Upper lobe of left lung (tissue), 6 donors: ENCODE measurements at regions not wholly inside any gene's neighbourhood (a gene's known extent, or its start where the extent isn't known, plus 50 kb on each side); places are given as distances from the start of the nearest gene placed in this dataset.
A peak's percentile ranks its signal among the peaks of the same experiment; 100 is the strongest.
"Not testable (repeated sequence)": the region's sequence is repeated elsewhere in the genome, so short reads cannot be mapped to it uniquely, and the experiment has no call there.

Experiments
- ATAC-seq, 2 donors: fragments of 200-7000 bp; cut with Tn5 transposase; one replicate each; pipeline ENCODE4 v1.9.1; 2022; ENCODE audit warnings: mild to moderate bottlenecking in 2 of 2, moderate library complexity in 2 of 2; ENCODE audit not compliant: low FRiP score in 2 of 2
- DNase-seq, 2 donors: peaks; one replicate each; pipeline ENCODE4 v3.0.0-alpha.2; 2019 to 2020
- H3K27ac ChIP-seq, 4 donors: fragments of 200-600 bp; sonication (generic); one replicate each; pipeline ENCODE4 v1.5.1; 2016 to 2019
- H3K27me3 ChIP-seq, 4 donors: fragments of 200-600 bp; sonication (generic); one replicate each; pipeline ENCODE4 v1.5.1; 2017 to 2019
- H3K36me3 ChIP-seq, 4 donors: fragments of 200-600 bp; sonication (generic); one replicate each; pipeline ENCODE4 v1.5.1; 2016 to 2019
- H3K4me1 ChIP-seq, 4 donors: fragments of 200-600 bp; sonication (generic); one replicate each; pipeline ENCODE4 v1.5.1; 2018 to 2019
- H3K4me3 ChIP-seq, 4 donors: fragments of 200-600 bp; sonication (generic); one replicate each; pipeline ENCODE4 v1.5.1; 2017 to 2019; ENCODE audit warnings: mild to moderate bottlenecking in 2 of 4, moderate library complexity in 1 of 4
- H3K9me3 ChIP-seq, 4 donors: fragments of 200-600 bp; sonication (generic); one replicate each; pipeline ENCODE4 v1.5.1; 2018 to 2019
- EP300 ChIP-seq, 4 donors: sonication (generic); formaldehyde crosslinking; IDR thresholded peaks; one replicate each; pipeline ENCODE4 v1.5.1; 2017; ENCODE audit warnings: antibody characterized with exemption in 4 of 4, control low read depth in 2 of 4
- POLR2A ChIP-seq, 4 donors: fragments of 450-650 bp; IDR thresholded peaks; one replicate each; pipeline ENCODE4 v1.5.1; 2016 to 2017; ENCODE audit warnings: antibody characterized with exemption in 4 of 4, mild to moderate bottlenecking in 2 of 4
- POLR2AphosphoS5 ChIP-seq, 2 donors: sonication (generic); formaldehyde crosslinking; IDR thresholded peaks; one replicate each; pipeline ENCODE4 v1.5.1; 2017; ENCODE audit warnings: antibody characterized with exemption in 2 of 2
- WGBS, 2 donors: methylation state at CpG; one replicate each; pipeline ENCODE4 v1.1.5; 2017 to 2018; 5-methylcytosine and 5-hydroxymethylcytosine counted together
- TF ChIP-seq, protein P1 (sequence below), 6 experiments: fragments of 450-650 bp in 4 of 6; fragments of 200-600 bp in 2 of 6; sonication (generic) in 2 of 6; IDR thresholded peaks; one replicate each; pipeline ENCODE4 v1.5.1; 2016 to 2019; ENCODE audit warnings: antibody characterized with exemption in 6 of 6
- donor health status: DM: no; HTN: no; CAD: no; lungs with moderate emphysema.
- donor health status: DM: no; HTN: yes; CAD: no; lungs with severe emphysema.

DNA sequence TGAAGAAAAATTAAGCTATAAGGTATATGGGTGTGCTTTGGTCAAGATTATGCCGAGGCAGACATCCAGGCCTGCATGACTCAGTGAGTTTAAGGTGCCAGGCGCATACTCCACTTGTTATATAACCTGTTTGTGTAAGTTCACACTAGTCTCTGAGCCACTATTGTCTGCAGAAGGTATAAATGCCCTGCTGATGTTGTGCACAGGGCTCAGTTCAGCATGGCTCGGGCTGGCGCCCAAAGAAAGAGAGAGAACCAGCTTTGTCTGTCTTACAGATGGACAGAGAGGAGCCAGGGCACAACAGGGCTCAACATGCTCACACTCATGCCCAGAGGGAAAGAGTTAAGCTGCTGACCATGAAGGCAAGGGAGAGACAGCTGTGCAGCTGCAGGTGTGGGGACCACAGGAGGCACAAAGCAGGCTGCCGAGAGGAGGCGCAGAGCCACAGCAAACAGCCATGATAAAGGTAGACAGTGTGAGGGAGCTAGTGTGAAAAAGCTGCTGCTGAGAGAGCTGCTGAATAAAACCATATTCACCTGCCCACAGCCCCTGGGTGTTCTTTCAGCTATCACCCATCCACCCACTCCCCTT lies 1587.6 kb upstream of the C9orf72 start:
- H3K9me3 ChIP-seq, result no peaks in the 10 kb centered on the region
- peak in 1 of 2 donors; percentile 1 for DNase-seq

DNA sequence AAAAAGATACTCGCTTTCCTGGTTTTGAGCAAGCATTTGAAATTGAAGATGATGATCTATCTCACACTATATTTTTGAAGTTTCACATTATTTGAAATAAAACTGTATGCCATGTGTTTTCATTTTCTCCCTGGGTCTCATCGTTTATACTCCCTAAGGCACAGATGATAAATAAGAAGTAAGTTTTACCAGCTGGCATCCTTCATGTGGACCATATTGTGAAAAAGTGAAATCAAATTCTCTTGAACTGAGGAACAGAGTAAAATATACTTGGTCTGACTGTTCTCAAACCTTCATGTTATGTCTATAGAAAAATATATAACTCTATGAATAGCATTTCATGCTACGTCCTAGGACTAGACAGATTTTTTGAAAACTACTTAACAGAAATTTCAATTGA lies 1600.9 kb upstream of the C9orf72 start:
- DNase-seq (no peak), ATAC-seq (no peak)
- Histone ChIP-seq H3K4me1 (no peaks in the 10 kb centered on the region), H3K27me3 (no peaks in the 10 kb centered on the region), H3K9me3 (no peaks in the 10 kb centered on the region), H3K27ac (no peak overlapping the region), H3K4me3 (no peak overlapping the region), H3K36me3 (no peaks in the 10 kb centered on the region)
- TF ChIP-seq, protein P1, sequence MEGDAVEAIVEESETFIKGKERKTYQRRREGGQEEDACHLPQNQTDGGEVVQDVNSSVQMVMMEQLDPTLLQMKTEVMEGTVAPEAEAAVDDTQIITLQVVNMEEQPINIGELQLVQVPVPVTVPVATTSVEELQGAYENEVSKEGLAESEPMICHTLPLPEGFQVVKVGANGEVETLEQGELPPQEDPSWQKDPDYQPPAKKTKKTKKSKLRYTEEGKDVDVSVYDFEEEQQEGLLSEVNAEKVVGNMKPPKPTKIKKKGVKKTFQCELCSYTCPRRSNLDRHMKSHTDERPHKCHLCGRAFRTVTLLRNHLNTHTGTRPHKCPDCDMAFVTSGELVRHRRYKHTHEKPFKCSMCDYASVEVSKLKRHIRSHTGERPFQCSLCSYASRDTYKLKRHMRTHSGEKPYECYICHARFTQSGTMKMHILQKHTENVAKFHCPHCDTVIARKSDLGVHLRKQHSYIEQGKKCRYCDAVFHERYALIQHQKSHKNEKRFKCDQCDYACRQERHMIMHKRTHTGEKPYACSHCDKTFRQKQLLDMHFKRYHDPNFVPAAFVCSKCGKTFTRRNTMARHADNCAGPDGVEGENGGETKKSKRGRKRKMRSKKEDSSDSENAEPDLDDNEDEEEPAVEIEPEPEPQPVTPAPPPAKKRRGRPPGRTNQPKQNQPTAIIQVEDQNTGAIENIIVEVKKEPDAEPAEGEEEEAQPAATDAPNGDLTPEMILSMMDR (IDR thresholded peaks at IDR 0.05), result no peak
- TF ChIP-seq EP300 (IDR thresholded peaks at IDR 0.05), result no peak
- no peak for TF ChIP-seq POLR2A (IDR thresholded peaks at IDR 0.05)
- no peak for TF ChIP-seq POLR2AphosphoS5 (IDR thresholded peaks at IDR 0.05)
- 75 to 82% methylated on average over 3 of the region's 3 CpGs for WGBS, 2 donors

More for the DNA sequence above, 1587.6 kb upstream of the C9orf72 start:
- ATAC-seq, result no peak
- H3K4me1 ChIP-seq, result no peaks in the 10 kb centered on the region
- H3K4me3 ChIP-seq, result no peak overlapping the region
- TF ChIP-seq, protein P1 (IDR thresholded peaks at IDR 0.05), result no peak
- TF ChIP-seq POLR2A (IDR thresholded peaks at IDR 0.05), result no peak
- TF ChIP-seq EP300 (IDR thresholded peaks at IDR 0.05), result no peak
- TF ChIP-seq POLR2AphosphoS5 (IDR thresholded peaks at IDR 0.05), result no peak
- 75 to 85% methylated on average over 6 of the region's 6 CpGs for WGBS, 2 donors
- H3K27me3 ChIP-seq, result no peaks in the 10 kb centered on the region
- H3K27ac ChIP-seq, result no peak overlapping the region
- H3K36me3 ChIP-seq, result no peaks in the 10 kb centered on the region

DNA sequence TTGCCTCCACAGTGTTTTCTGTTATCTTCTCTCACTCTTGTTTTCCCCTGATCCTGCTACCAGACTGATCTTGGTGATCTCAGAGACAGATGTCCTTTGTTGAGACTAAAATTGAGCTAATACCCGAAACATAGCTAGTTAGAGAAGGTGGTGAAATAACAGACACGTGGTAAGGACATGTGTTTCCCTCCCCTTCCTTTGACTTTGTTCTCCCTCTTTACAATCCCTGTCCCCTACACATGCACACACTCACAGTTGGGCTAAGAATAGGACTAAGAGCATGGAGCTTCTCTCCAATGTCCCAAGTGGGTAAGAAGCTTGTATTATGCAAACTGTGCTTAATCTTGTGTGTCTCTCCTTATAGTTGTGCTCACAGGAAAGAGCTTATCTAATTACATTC lies 1603.0 kb upstream of the C9orf72 start:
- no peak for TF ChIP-seq EP300 (IDR thresholded peaks at IDR 0.05)
- TF ChIP-seq, protein P1 (IDR thresholded peaks at IDR 0.05), result no peak
- TF ChIP-seq POLR2A (IDR thresholded peaks at IDR 0.05), result no peak
- no peak for TF ChIP-seq POLR2AphosphoS5 (IDR thresholded peaks at IDR 0.05)
- WGBS, 2 donors, result 68 to 72% methylated on average over 2 of the region's 2 CpGs

DNA sequence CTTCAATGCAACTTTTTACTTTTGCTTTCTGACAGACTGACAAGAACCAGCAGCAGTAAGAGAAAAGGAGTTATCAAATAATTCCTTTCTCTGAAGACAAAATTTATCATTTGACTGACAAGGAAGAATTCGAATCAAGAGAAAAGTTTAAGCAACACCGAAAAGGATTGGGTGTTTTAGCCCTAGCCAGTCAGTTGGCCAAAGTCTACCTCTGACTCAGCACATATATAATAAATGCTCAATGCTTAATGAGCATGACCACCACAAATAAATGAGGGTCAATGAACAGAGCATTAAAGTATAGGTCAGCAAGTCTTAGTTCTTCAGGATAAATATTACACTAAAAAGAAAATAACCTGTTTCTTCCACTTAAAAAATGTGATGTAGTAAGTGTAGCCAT lies 1603.5 kb upstream of the C9orf72 start:
- no peak for TF ChIP-seq POLR2A (IDR thresholded peaks at IDR 0.05)
- no peak for TF ChIP-seq POLR2AphosphoS5 (IDR thresholded peaks at IDR 0.05)
- no peak for TF ChIP-seq EP300 (IDR thresholded peaks at IDR 0.05)
- TF ChIP-seq, protein P1 (IDR thresholded peaks at IDR 0.05), result no peak
- 85 to 86% methylated on average over 2 of the region's 2 CpGs for WGBS, 2 donors
- Histone ChIP-seq H3K36me3 (no peaks in the 10 kb centered on the region), H3K9me3 (no peaks in the 10 kb centered on the region), H3K4me3 (no peak overlapping the region), H3K4me1 (no peaks in the 10 kb centered on the region), H3K27ac (no peak overlapping the region), H3K27me3 (no peaks in the 10 kb centered on the region)
- DNase-seq (no peak), ATAC-seq (no peak)

More for the DNA sequence above, 1603.0 kb upstream of the C9orf72 start:
- DNase-seq (no peak), ATAC-seq (no peak)
- no peaks in the 10 kb centered on the region for H3K4me1 ChIP-seq
- H3K4me3 ChIP-seq, result no peak overlapping the region
- no peaks in the 10 kb centered on the region for H3K9me3 ChIP-seq
- H3K27me3 ChIP-seq, result no peaks in the 10 kb centered on the region
- H3K27ac ChIP-seq, result no peak overlapping the region
- no peaks in the 10 kb centered on the region for H3K36me3 ChIP-seq

DNA sequence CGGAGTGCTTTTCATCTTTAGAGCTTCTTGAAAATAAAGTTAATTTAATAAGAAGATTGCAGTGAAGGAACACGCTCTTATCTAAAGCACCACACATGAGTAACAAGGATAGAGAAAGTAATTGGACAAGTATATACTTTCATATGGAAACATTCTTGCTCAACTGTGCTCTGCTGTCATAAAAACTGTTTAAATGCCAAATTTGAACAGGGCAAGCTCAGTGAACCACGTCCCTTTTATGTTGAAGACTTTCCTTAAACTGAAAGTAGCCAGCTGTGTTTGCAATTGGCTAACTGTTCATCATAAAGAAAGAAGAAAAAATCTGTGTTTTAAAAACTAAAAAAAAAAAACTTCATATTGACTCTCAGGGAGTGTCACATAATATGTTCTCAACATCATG lies 1610.7 kb upstream of the C9orf72 start:
- ATAC-seq (no peak), DNase-seq (no peak)
- Histone ChIP-seq H3K4me1 (no peaks in the 10 kb centered on the region), H3K9me3 (no peaks in the 10 kb centered on the region), H3K36me3 (no peaks in the 10 kb centered on the region), H3K27me3 (no peaks in the 10 kb centered on the region), H3K27ac (no peak overlapping the region), H3K4me3 (no peak overlapping the region)
- WGBS, 2 donors, result 47 to 57% methylated on average over 3 of the region's 3 CpGs
- TF ChIP-seq, protein P1 (IDR thresholded peaks at IDR 0.05), result no peak
- TF ChIP-seq POLR2AphosphoS5 (IDR thresholded peaks at IDR 0.05) (no peak), EP300 (IDR thresholded peaks at IDR 0.05) (no peak), POLR2A (IDR thresholded peaks at IDR 0.05) (no peak)

DNA sequence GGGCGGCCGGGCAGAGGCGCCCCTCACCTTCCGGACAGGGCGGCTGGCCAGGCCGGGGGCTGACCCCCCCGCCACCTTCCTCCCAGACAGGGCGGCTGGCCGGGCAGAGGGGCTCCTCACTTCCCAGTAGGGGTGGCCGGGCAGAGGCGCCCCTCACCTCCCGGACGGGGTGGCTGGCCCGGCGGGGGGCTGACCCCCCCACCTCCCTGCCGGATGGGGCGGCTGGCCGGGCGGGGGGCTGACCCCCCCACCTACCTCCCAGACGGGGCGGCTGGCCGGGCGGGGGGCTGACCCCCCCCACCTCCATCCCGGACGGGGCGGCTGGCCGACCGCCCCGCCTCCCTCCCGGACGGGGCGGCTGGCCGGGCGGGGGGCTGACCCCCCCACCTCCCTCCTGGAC lies 1615.5 kb upstream of the C9orf72 start:
- ATAC-seq, H3K4me3 ChIP-seq, H3K9me3 ChIP-seq, H3K27ac ChIP-seq, H3K4me1 ChIP-seq, H3K36me3 ChIP-seq, H3K27me3 ChIP-seq: not testable (repeated sequence)
- WGBS, 2 donors, result no CpG with 5 or more reads among the region's 34 CpGs
- DNase-seq, result peak in 1 of 2 donors; percentile 41

DNA sequence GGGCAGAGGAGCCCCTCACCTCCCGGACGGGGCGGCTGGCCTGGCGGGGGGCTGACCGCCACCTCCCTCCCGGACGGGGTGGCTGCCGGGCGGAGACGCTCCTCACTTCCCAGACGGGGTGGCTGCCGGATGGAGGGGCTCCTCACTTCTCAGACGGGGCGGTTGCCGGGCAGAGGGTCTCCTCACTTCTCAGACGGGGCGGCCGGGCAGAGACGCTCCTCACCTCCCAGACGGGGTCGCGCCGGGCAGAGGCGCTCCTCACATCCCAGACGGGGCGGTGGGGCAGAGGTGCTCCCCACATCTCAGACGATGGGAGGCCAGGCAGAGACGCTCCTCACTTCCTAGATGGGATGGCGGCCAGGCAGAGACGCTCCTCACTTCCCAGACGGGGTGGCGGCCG lies 1615.9 kb upstream of the C9orf72 start:
- not testable (repeated sequence) for H3K27me3 ChIP-seq, H3K36me3 ChIP-seq, H3K9me3 ChIP-seq, H3K27ac ChIP-seq, ATAC-seq, H3K4me1 ChIP-seq, H3K4me3 ChIP-seq
- peak in 1 of 2 donors; percentile 65 for DNase-seq
- WGBS, 2 donors, result 97% methylated on average over 27 of the region's 33 CpGs; no CpG with 5 or more reads in 1 of the 2 donors
